ENCODE measurements at regions not wholly inside any gene's neighbourhood (a gene's known extent, or its start where the extent isn't known, plus 50 kb on each side); places are given as distances from the start of the nearest gene placed in this dataset.

DNA sequence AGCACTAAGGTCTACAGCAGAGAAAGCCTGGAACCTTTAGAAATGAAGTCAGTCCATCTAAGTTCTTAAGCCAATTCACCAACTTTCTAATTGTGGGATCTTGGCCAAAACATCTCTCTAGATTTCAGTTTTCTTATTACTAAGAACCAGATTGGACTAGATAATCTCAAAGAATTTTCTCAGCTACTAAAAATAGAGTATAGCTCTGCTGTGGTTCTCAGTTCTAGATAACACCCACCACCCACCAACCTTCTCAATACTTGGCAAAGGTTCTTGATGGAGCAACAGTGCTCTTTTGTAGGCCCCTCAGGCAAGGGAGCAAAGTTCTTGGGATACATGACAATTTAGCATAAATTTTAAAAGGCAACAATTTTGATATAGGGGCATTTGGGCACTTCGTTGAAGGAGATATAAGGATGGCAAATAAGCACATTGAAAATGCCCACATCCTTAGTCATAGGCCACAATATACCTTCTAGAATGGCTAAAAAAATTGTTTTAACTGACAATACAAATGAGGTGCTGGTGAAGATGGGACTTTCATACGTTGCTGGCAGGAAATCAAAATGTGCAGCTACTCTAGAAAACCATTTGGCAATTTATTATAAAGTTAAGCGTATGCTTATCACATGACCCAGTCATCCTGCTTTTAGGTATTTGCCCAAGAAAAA, 74.4 kb upstream of the TMEM132E start:
- TF ChIP-seq EZH2 (IDR thresholded peaks at IDR 0.05) = no peak
- no peak for TF ChIP-seq POLR2AphosphoS5 (IDR thresholded peaks at IDR 0.05; ENCODE audit: borderline replicate concordance, low read depth, low read length)
- no peak for TF ChIP-seq FOXP2 (optimal IDR thresholded peaks at IDR 0.05; ENCODE audit: control extremely low read depth, extremely low read length, insufficient read depth)

All from SK-N-MC (cell line).